Neuronal stem cell (in vitro differentiated cells): ENCODE measurements at regions not wholly inside any gene's neighbourhood (a gene's known extent, or its start where the extent isn't known, plus 50 kb on each side); places are given as distances from the start of the nearest gene placed in this dataset.
A peak's percentile ranks its signal among the peaks of the same experiment; 100 is the strongest.
"Not testable (repeated sequence)": the region's sequence is repeated elsewhere in the genome, so short reads cannot be mapped to it uniquely, and the experiment has no call there.

Source experiments
- DNase-seq: peaks from one replicate; pipeline ENCODE4 v3.0.0-alpha.2; 2013; ENCODE audit warnings: low spot score
- H2AFZ ChIP-seq: one replicate; pipeline ENCODE4 v1.6.1; 2013; ENCODE audit warnings: mild to moderate bottlenecking, low read length, inconsistent platforms
- H2AK5ac ChIP-seq: 2 replicates; pipeline ENCODE4 v1.6.1; 2013; ENCODE audit warnings: low read depth, mild to moderate bottlenecking, inconsistent platforms, low read length, moderate library complexity, mixed read lengths
- H2BK120ac ChIP-seq: 2 replicates; pipeline ENCODE4 v1.6.1; 2013; ENCODE audit warnings: low read depth, mild to moderate bottlenecking, inconsistent platforms, low read length, moderate library complexity, mixed read lengths
- H2BK12ac ChIP-seq: one replicate; pipeline ENCODE4 v1.6.1; 2013; ENCODE audit warnings: low read length, inconsistent platforms
- H2BK15ac ChIP-seq: 2 replicates; pipeline ENCODE4 v1.6.1; 2013; ENCODE audit warnings: mild to moderate bottlenecking, low read length, inconsistent platforms, mixed read lengths
- H2BK5ac ChIP-seq: one replicate; pipeline ENCODE4 v1.6.1; 2013; ENCODE audit warnings: inconsistent platforms, mild to moderate bottlenecking, low read length, moderate library complexity
- H3K14ac ChIP-seq: one replicate; pipeline ENCODE4 v1.6.1; 2013; ENCODE audit warnings: low read length, inconsistent platforms
- H3K18ac ChIP-seq: 2 replicates; pipeline ENCODE4 v1.6.1; 2013; ENCODE audit warnings: low read length, inconsistent platforms
- H3K23ac ChIP-seq: 2 replicates; pipeline ENCODE4 v1.6.1; 2013; ENCODE audit warnings: low read depth, mild to moderate bottlenecking, mixed read lengths, low read length, inconsistent platforms; ENCODE audit not compliant: poor library complexity
- H3K27ac ChIP-seq: replicated peaks from 3 replicates; pipeline ENCODE4 v1.5.1; 2013; ENCODE audit warnings: low read length, inconsistent platforms
- H3K27me3 ChIP-seq, 3 experiments: 2 replicates each; pipeline ENCODE4 v1.6.1; 2013; ENCODE audit warnings: low read length in 3 of 3, mild to moderate bottlenecking in 2 of 3, inconsistent platforms in 1 of 3, low read depth in 1 of 3, mixed read lengths in 1 of 3, moderate library complexity in 1 of 3; ENCODE audit not compliant: control insufficient read depth in 3 of 3, insufficient read depth in 3 of 3
- H3K36me3 ChIP-seq, 2 donors: replicated peaks in 1 of 2; 2 replicates each; pipeline ENCODE4 v1.6.1; 2013; ENCODE audit warnings: low read length in 2 of 2; ENCODE audit not compliant: control insufficient read depth in 2 of 2, insufficient read depth in 2 of 2
- H3K4ac ChIP-seq: 2 replicates; pipeline ENCODE4 v1.6.1; 2013; ENCODE audit warnings: inconsistent platforms, mild to moderate bottlenecking, low read length, moderate library complexity
- H3K4me1 ChIP-seq, 2 donors: 1 replicate in 1 of 2; 2 replicates in 1 of 2; pipeline ENCODE4 v1.6.1; 2013; ENCODE audit warnings: low read length in 2 of 2, low read depth in 1 of 2; ENCODE audit not compliant: control insufficient read depth in 2 of 2, insufficient read depth in 1 of 2
- H3K4me2 ChIP-seq: one replicate; pipeline ENCODE4 v1.6.1; 2013; ENCODE audit warnings: mild to moderate bottlenecking, low read length, inconsistent platforms; ENCODE audit not compliant: insufficient read depth, poor library complexity, severe bottlenecking
- H3K4me3 ChIP-seq, 2 donors: 2 replicates each; pipeline ENCODE4 v1.5.1; 2013; ENCODE audit warnings: low read length in 2 of 2, mild to moderate bottlenecking in 2 of 2, inconsistent platforms in 1 of 2, moderate library complexity in 1 of 2
- H3K79me1 ChIP-seq: one replicate; pipeline ENCODE4 v1.6.1; 2013; ENCODE audit warnings: low read depth, mild to moderate bottlenecking, inconsistent platforms, low read length, moderate library complexity
- H3K9ac ChIP-seq: one replicate; pipeline ENCODE4 v1.6.1; 2013; ENCODE audit warnings: mild to moderate bottlenecking, low read depth, low read length, inconsistent platforms; ENCODE audit not compliant: poor library complexity
- H3K9me3 ChIP-seq, 2 donors: replicated peaks in 1 of 2; 2 replicates each; pipeline versions ENCODE3 to v1.6.1; 2013; ENCODE audit warnings: low read length in 2 of 2, mild to moderate bottlenecking in 2 of 2, inconsistent platforms in 1 of 2, low read depth in 1 of 2, mixed read lengths in 1 of 2, moderate library complexity in 1 of 2; ENCODE audit not compliant: control insufficient read depth in 2 of 2, insufficient read depth in 1 of 2
- H4K8ac ChIP-seq: one replicate; pipeline ENCODE4 v1.6.1; 2013; ENCODE audit warnings: low read depth, mild to moderate bottlenecking, inconsistent platforms, low read length, moderate library complexity
- H4K91ac ChIP-seq: one replicate; pipeline ENCODE4 v1.6.1; 2013; ENCODE audit warnings: low read length, low read depth, mild to moderate bottlenecking, inconsistent platforms; ENCODE audit not compliant: poor library complexity
- WGBS, 2 donors: extraction: QIAGEN DNeasy Blood & Tissue Kit; methylation state at CpG; one replicate each; pipeline ENCODE4 v1.1.7; 2013; ENCODE audit warnings: missing lambda C conversion rate in 2 of 2, mixed read lengths in 1 of 2; ENCODE audit not compliant: insufficient read length in 2 of 2, insufficient replicate concordance in 1 of 2; ENCODE audit errors: extremely low coverage in 2 of 2; 5-methylcytosine and 5-hydroxymethylcytosine counted together

GRCh38 chr1:143644035-143644434, 327.8 kb downstream of the FAM72C start:
- not testable (repeated sequence) for H2BK5ac ChIP-seq, H3K9me3 ChIP-seq
- no CpG with 5 or more reads among the region's 1 CpG for WGBS, 2 donors

GRCh38 chr1:143643148-143643885, 328.5 kb downstream of the FAM72C start:
- Histone ChIP-seq H2BK12ac (no peak overlapping the region), H3K36me3 (no peaks in the 10 kb centered on the region), H3K18ac (no peak overlapping the region), H2AFZ (no peak overlapping the region), H3K23ac (no peak overlapping the region), H2BK120ac (no peak overlapping the region), H3K79me1 (no peaks in the 10 kb centered on the region), H3K27ac (no peak overlapping the region), H3K4ac (no peak overlapping the region), H3K9me3 (no peaks in the 10 kb centered on the region), H3K14ac (no peak overlapping the region), H2BK5ac (no peak overlapping the region), H3K4me1 (no peaks in the 10 kb centered on the region), H4K8ac (no peak overlapping the region), H3K27me3 (peaks cover 0 to 20% (median 0%) of the 10 kb centered on the region in 3 experiments), H3K9ac (no peak overlapping the region), H2BK15ac (no peak overlapping the region), H3K4me3 (peak overlapping the region in 1 of 2 donors; percentile 68), H2AK5ac (no peak overlapping the region), H3K4me2 (peak overlapping the region; percentile 25), H4K91ac (no peak overlapping the region)
- WGBS, 2 donors: no CpG with 5 or more reads among the region's 56 CpGs
- DNase-seq: no peak

More at GRCh38 chr1:143644035-143644434, 327.8 kb downstream of the FAM72C start:
- H2AFZ ChIP-seq, H2BK15ac ChIP-seq, H3K36me3 ChIP-seq, H2BK12ac ChIP-seq, H3K23ac ChIP-seq, H3K18ac ChIP-seq, H2BK120ac ChIP-seq, H4K8ac ChIP-seq, H4K91ac ChIP-seq, H2AK5ac ChIP-seq, H3K9ac ChIP-seq, H3K79me1 ChIP-seq, H3K4me3 ChIP-seq, DNase-seq, H3K4ac ChIP-seq, H3K4me2 ChIP-seq, H3K4me1 ChIP-seq, H3K27ac ChIP-seq, H3K14ac ChIP-seq: not testable (repeated sequence)
- H3K27me3 ChIP-seq: peaks cover 0 to 20% (median 0%) of the 10 kb centered on the region in 3 experiments

- Histone ChIP-seq H3K9me3 (no peaks in the 10 kb centered on the region), H3K23ac (no peak overlapping the region), H3K36me3 (no peaks in the 10 kb centered on the region), H2BK12ac (no peak overlapping the region), H3K18ac (no peak overlapping the region), H2BK120ac (no peak overlapping the region), H4K8ac (no peak overlapping the region), H3K4ac (no peak overlapping the region), H2BK5ac (no peak overlapping the region), H3K4me1 (no peaks in the 10 kb centered on the region), H4K91ac (no peak overlapping the region), H2BK15ac (no peak overlapping the region), H3K9ac (no peak overlapping the region), H3K79me1 (no peaks in the 10 kb centered on the region), H3K14ac (no peak overlapping the region), H3K27ac (no peak overlapping the region), H2AFZ (no peak overlapping the region), H3K4me3 (no peak overlapping the region), H2AK5ac (no peak overlapping the region), H3K27me3 (no peaks in the 10 kb centered on the region), H3K4me2 (no peak overlapping the region)
- WGBS, 2 donors: no CpG with 5 or more reads among the region's 2 CpGs
- no peak for DNase-seq
Observed at GRCh38 chr1:143625886-143626285, 345.9 kb downstream of the FAM72C start.

- no peak overlapping the region for H2BK5ac ChIP-seq
- H3K27me3 ChIP-seq: no peaks in the 10 kb centered on the region
- no peak overlapping the region for H3K4me2 ChIP-seq
- H2BK12ac ChIP-seq: no peak overlapping the region
- H4K8ac ChIP-seq: no peak overlapping the region
- no peak overlapping the region for H3K4me3 ChIP-seq
- H3K14ac ChIP-seq: no peak overlapping the region
- H3K18ac ChIP-seq: no peak overlapping the region
- no peak overlapping the region for H3K4ac ChIP-seq
- no peak overlapping the region for H2BK120ac ChIP-seq
- no peak overlapping the region for H2AFZ ChIP-seq
- no peak overlapping the region for H3K9ac ChIP-seq
- no peaks in the 10 kb centered on the region for H3K79me1 ChIP-seq
- WGBS, 2 donors: no CpG with 5 or more reads among the region's 12 CpGs
- no peak overlapping the region for H2AK5ac ChIP-seq
- no peak overlapping the region for H2BK15ac ChIP-seq
- no peaks in the 10 kb centered on the region for H3K9me3 ChIP-seq
- no peak overlapping the region for H3K23ac ChIP-seq
- no peak overlapping the region for H4K91ac ChIP-seq
- no peaks in the 10 kb centered on the region for H3K4me1 ChIP-seq
- no peak for DNase-seq
- H3K36me3 ChIP-seq: no peaks in the 10 kb centered on the region
- H3K27ac ChIP-seq: no peak overlapping the region
Observed at GRCh38 chr1:143619851-143620250, 351.9 kb downstream of the FAM72C start.
